HCT116 (cell line): ENCODE measurements at regions not wholly inside any gene's neighbourhood (a gene's known extent, or its start where the extent isn't known, plus 50 kb on each side); places are given as distances from the start of the nearest gene placed in this dataset.

Experiments used
- ATAC-seq: fragments of 200-7000 bp; cut with Tn5 transposase; 2 replicates; pipeline ENCODE4 v1.9.1; 2020; ENCODE audit warnings: mild to moderate bottlenecking, moderate library complexity
- BruUV-seq: library from RNA; stranded (reverse); fragments of 400-500 nt; replicated peaks from 2 replicates; lab custom pipeline; 2021; lab: Mats Ljungman, UMichigan
- CTCF ChIA-PET: fragments of 300-600 bp; sonication (Branson Sonifier 250); formaldehyde crosslinking; loops from one replicate; lab custom pipeline; 2021; ENCODE audit warnings: antibody characterized with exemption; lab: Charles Lee
- POLR2A ChIA-PET: fragments of 300-600, 350-600 bp; sonication (Branson Sonifier 250); formaldehyde crosslinking; loops from one replicate; lab custom pipeline; 2021; ENCODE audit warnings: antibody characterized with exemption; lab: Charles Lee
- RAD21 ChIA-PET, 2 experiments: fragments of 300-600 bp; sonication (Branson Sonifier 250); formaldehyde crosslinking; loops; one replicate each; lab custom pipeline; 2023; ENCODE audit warnings: low total read pairs in 2 of 2; ENCODE audit not compliant: uncharacterized antibody in 2 of 2, unreplicated experiment in 2 of 2, low non-redundant PET in 1 of 2; lab: Charles Lee
- DNase-seq: peaks from one replicate; pipeline ENCODE4 v3.0.0-alpha.2; 2010; ENCODE audit warnings: low read depth, low spot score
- H2AFZ ChIP-seq: fragments of 200-600 bp; shearing (Covaris generic), sonication (generic); 2 replicates; pipeline ENCODE4 v1.6.1; 2017; ENCODE audit warnings: low read depth, mixed run types, mixed read lengths, antibody characterized with exemption, low read length; ENCODE audit not compliant: poor library complexity, severe bottlenecking
- H3K27ac ChIP-seq: 2 replicates; pipeline ENCODE4 v1.5.1; 2012; ENCODE audit warnings: low read depth, low read length
- H3K27me3 ChIP-seq: fragments of 200-600 bp; sonication (generic); 2 replicates; pipeline ENCODE4 v1.6.1; 2016; ENCODE audit warnings: mixed run types, low read length, mixed read lengths; ENCODE audit not compliant: insufficient read depth
- H3K36me3 ChIP-seq, 2 experiments: fragments of 200-500 bp in 1 of 2; fragments of 200-600 bp in 1 of 2; sonication (Bioruptor generic) in 1 of 2; sonication (generic) in 1 of 2; 2 replicates each; pipeline versions ENCODE4 v1.5.1 to v1.6.1; 2014 to 2016; ENCODE audit warnings: low read length in 2 of 2, inconsistent platforms in 1 of 2, mixed read lengths in 1 of 2, mixed run types in 1 of 2; ENCODE audit not compliant: insufficient read depth in 2 of 2, control insufficient read depth in 1 of 2
- H3K4me1 ChIP-seq, 2 experiments: fragments of 200-600 bp in 1 of 2; sonication (generic) in 1 of 2; 2 replicates each; pipeline versions ENCODE4 v1.5.1 to v1.6.1; 2012 to 2017; ENCODE audit warnings: low read length in 2 of 2, inconsistent platforms in 1 of 2, mild to moderate bottlenecking in 1 of 2, mixed read lengths in 1 of 2, mixed run types in 1 of 2, moderate library complexity in 1 of 2; ENCODE audit not compliant: insufficient read depth in 2 of 2, control insufficient read depth in 1 of 2
- H3K4me2 ChIP-seq: fragments of 200-600 bp; sonication (generic); 2 replicates; pipeline ENCODE4 v1.6.1; 2017; ENCODE audit warnings: mixed run types, low read length, mixed read lengths
- H3K4me3 ChIP-seq, 2 experiments: fragments of 200-600 bp in 1 of 2; sonication (generic) in 1 of 2; replicated peaks in 1 of 2; 2 replicates each; pipeline ENCODE4 v1.5.1; 2011 to 2016; ENCODE audit warnings: low read length in 2 of 2, control low read depth in 1 of 2, low read depth in 1 of 2, mild to moderate bottlenecking in 1 of 2, mixed read lengths in 1 of 2, mixed run types in 1 of 2
- H3K79me2 ChIP-seq: fragments of 200-600 bp; sonication (generic); 2 replicates; pipeline ENCODE4 v1.6.1; 2017; ENCODE audit warnings: mild to moderate bottlenecking, mixed run types, low read length, moderate library complexity, mixed read lengths; ENCODE audit not compliant: insufficient read depth
- H3K9ac ChIP-seq: fragments of 200-600 bp; sonication (generic); 2 replicates; pipeline ENCODE4 v1.6.1; 2016; ENCODE audit warnings: low read length, mixed read lengths
- H3K9me2 ChIP-seq: fragments of 200-600 bp; sonication (generic), shearing (Covaris generic); 2 replicates; pipeline ENCODE4 v1.6.1; 2017; ENCODE audit warnings: mixed run types, mild to moderate bottlenecking, moderate library complexity; ENCODE audit not compliant: insufficient read depth
- H3K9me3 ChIP-seq, 2 experiments: fragments of 200-500 bp in 1 of 2; fragments of 200-600 bp in 1 of 2; sonication (Bioruptor generic) in 1 of 2; sonication (generic) in 1 of 2; 2 replicates each; pipeline ENCODE4 v1.6.1; 2014 to 2017; ENCODE audit warnings: low read length in 2 of 2, mixed read lengths in 2 of 2, inconsistent platforms in 1 of 2, low read depth in 1 of 2, mild to moderate bottlenecking in 1 of 2, mixed run types in 1 of 2, moderate library complexity in 1 of 2; ENCODE audit not compliant: control insufficient read depth in 1 of 2, insufficient read depth in 1 of 2
- H4K20me1 ChIP-seq: fragments of 200-600 bp; sonication (generic), shearing (Covaris generic); 2 replicates; pipeline ENCODE4 v1.6.1; 2017; ENCODE audit warnings: mixed run types, mild to moderate bottlenecking, moderate library complexity; ENCODE audit not compliant: insufficient read depth
- CEBPB ChIP-seq: IDR thresholded peaks from 2 replicates; pipeline ENCODE4 v1.6.1; 2012; ENCODE audit warnings: low read depth
- EGR1 ChIP-seq: IDR thresholded peaks from 2 replicates; pipeline ENCODE4 v1.6.1; 2012; ENCODE audit warnings: low read depth
- EZH2 ChIP-seq: fragments of 200-600 bp; sonication (generic); IDR thresholded peaks from 2 replicates; pipeline ENCODE4 v1.6.1; 2017; ENCODE audit warnings: antibody characterized with exemption, mixed run types
- EZH2phosphoT487 ChIP-seq: fragments of 200-600 bp; IDR thresholded peaks from 2 replicates; pipeline ENCODE4 v1.6.1; 2018; ENCODE audit warnings: antibody characterized with exemption, borderline replicate concordance
- JUND ChIP-seq: IDR thresholded peaks from 2 replicates; pipeline ENCODE4 v1.6.1; 2012
- MAX ChIP-seq: IDR thresholded peaks from 2 replicates; pipeline ENCODE4 v1.6.1; 2012
- SP1 ChIP-seq: IDR thresholded peaks from 2 replicates; pipeline ENCODE4 v1.6.1; 2012; ENCODE audit warnings: low read depth
- SRF ChIP-seq: IDR thresholded peaks from 2 replicates; pipeline ENCODE4 v1.6.1; 2012; ENCODE audit warnings: low read depth
- intact Hi-C: fragments of 100-400 bp; cut with micrococcal nuclease; formaldehyde crosslinking; loops from 2 replicates; pipeline ENCODE4 v1.10.0; 2022
- TF ChIP-seq, protein P1 (sequence below): IDR thresholded peaks from 2 replicates; pipeline ENCODE4 v1.6.1; 2012; ENCODE audit warnings: low read depth

- ChIA-PET CTCF (no interaction called here), POLR2A (no interaction called here), RAD21 (no interaction called here)
- Histone ChIP-seq H3K4me2 (no peak overlapping the region), H3K9ac (no peak overlapping the region), H3K4me3 (no peak overlapping the region), H4K20me1 (no peaks in the 10 kb centered on the region), H3K9me3 (no peaks in the 10 kb centered on the region), H3K27me3 (no peaks in the 10 kb centered on the region), H3K27ac (no peak overlapping the region)
- no TSS peak for BruUV-seq
- no peak for DNase-seq
- intact Hi-C loops = no loop called here
- TF ChIP-seq SP1 (no peak), JUND (no peak), CEBPB (no peak), EGR1 (no peak), SRF (no peak), EZH2phosphoT487 (no peak), MAX (no peak), EZH2 (no peak)
- TF ChIP-seq, protein P1, sequence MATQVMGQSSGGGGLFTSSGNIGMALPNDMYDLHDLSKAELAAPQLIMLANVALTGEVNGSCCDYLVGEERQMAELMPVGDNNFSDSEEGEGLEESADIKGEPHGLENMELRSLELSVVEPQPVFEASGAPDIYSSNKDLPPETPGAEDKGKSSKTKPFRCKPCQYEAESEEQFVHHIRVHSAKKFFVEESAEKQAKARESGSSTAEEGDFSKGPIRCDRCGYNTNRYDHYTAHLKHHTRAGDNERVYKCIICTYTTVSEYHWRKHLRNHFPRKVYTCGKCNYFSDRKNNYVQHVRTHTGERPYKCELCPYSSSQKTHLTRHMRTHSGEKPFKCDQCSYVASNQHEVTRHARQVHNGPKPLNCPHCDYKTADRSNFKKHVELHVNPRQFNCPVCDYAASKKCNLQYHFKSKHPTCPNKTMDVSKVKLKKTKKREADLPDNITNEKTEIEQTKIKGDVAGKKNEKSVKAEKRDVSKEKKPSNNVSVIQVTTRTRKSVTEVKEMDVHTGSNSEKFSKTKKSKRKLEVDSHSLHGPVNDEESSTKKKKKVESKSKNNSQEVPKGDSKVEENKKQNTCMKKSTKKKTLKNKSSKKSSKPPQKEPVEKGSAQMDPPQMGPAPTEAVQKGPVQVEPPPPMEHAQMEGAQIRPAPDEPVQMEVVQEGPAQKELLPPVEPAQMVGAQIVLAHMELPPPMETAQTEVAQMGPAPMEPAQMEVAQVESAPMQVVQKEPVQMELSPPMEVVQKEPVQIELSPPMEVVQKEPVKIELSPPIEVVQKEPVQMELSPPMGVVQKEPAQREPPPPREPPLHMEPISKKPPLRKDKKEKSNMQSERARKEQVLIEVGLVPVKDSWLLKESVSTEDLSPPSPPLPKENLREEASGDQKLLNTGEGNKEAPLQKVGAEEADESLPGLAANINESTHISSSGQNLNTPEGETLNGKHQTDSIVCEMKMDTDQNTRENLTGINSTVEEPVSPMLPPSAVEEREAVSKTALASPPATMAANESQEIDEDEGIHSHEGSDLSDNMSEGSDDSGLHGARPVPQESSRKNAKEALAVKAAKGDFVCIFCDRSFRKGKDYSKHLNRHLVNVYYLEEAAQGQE = no peak
- TF ChIP-seq, all 23 proteins: peak for 0
- no peaks in the 10 kb centered on the region for H3K36me3 ChIP-seq
- H3K79me2 ChIP-seq = no peaks in the 10 kb centered on the region
- no peaks in the 10 kb centered on the region for H3K9me2 ChIP-seq
- peaks cover 2 to 9% of the 10 kb centered on the region in 2 experiments; a peak in 3 of 4 replicates for H3K4me1 ChIP-seq
- no peak overlapping the region for H2AFZ ChIP-seq
- ATAC-seq = no peak
Measured at GRCh38 chrX:771536-771935, 140.9 kb downstream of the SHOX start.
